A673 (cell line): ENCODE measurements at regions not wholly inside any gene's neighbourhood (a gene's known extent, or its start where the extent isn't known, plus 50 kb on each side); places are given as distances from the start of the nearest gene placed in this dataset.
"Not testable (repeated sequence)": the region's sequence is repeated elsewhere in the genome, so short reads cannot be mapped to it uniquely, and the experiment has no call there.

Source experiments
- CTCF ChIP-seq: fragments of 300-800, 200-600 bp; sonication (generic); conservative IDR thresholded peaks from 2 replicates; pipeline ENCODE4 v1.5.1; 2017; ENCODE audit warnings: low read depth, mild to moderate bottlenecking, antibody characterized with exemption, low read length, moderate library complexity, mixed read lengths
- EZH2 ChIP-seq: fragments of 200-600 bp; sonication (generic); IDR thresholded peaks from 2 replicates; pipeline ENCODE4 v1.6.1; 2017; ENCODE audit warnings: borderline replicate concordance, low read depth, mild to moderate bottlenecking, mixed read lengths, antibody characterized with exemption, low read length; ENCODE audit not compliant: poor library complexity, severe bottlenecking

- TF ChIP-seq CTCF, EZH2: not testable (repeated sequence)
Observed at GRCh38 chr20:51997281-51997936, 194.2 kb downstream of the ZFP64 start.
